HG03066 (cell line): ENCODE measurements at regions not wholly inside any gene's neighbourhood (a gene's known extent, or its start where the extent isn't known, plus 50 kb on each side); places are given as distances from the start of the nearest gene placed in this dataset.
"Not testable (repeated sequence)": the region's sequence is repeated elsewhere in the genome, so short reads cannot be mapped to it uniquely, and the experiment has no call there.

ENCODE experiments used
- ATAC-seq: cut with Tn5 transposase; IDR thresholded peaks from one replicate; pipeline ENCODE4 v1.9.1; 2021; ENCODE audit warnings: low read depth; ENCODE audit not compliant: unreplicated experiment

GRCh38 chr18:39299152-39299551, 1733.6 kb upstream of the CELF4 start:
- no peak for ATAC-seq

GRCh38 chr18:39297225-39297624, 1731.6 kb upstream of the CELF4 start:
- no peak for ATAC-seq

DNA sequence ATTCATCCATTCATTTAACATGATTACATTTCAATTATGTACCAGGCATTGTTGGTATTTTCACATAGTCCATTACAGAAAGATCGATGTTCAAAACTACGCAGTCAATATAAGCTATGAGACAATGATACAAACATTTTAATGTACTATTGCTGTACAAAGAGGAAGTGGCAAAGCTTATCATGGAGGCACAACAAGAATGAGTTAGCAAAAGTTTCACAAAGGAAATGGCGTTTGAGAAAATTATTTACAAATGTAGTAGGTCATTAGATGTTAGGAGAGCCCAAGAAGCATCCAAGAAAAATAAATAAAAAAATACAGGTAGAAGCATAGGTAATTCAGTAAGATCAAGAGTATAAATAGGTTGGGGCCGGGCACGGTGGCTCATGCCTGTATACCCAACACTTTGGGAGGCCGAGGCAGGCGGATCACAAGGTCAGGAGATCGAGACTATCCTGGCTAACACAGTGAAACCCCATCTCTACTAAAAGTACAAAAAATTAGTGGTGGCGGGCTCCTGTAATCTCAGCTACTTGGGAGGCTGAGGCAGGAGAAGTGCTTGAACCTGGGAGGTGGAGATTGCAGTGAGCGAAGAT, 1730.8 kb upstream of the CELF4 start:
- no peak for ATAC-seq

DNA sequence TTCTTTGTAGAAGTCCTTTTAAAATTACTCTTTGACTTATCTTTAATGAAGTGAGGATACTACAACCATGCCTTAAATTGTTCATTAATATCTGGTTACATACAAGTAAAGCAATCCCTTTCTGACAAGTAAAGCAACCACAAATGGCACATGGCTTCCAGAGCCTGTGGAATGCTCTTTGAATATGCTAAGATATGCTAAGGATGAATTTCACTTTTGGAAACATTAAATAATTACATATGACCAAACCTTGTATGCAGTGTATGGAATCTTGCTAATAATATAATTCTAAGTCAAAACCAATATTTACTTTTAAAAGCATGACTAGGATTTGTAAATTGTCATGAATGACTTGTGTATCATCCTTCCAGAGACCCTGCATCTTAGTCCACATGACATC, 1711.2 kb upstream of the CELF4 start:
- no peak for ATAC-seq

DNA sequence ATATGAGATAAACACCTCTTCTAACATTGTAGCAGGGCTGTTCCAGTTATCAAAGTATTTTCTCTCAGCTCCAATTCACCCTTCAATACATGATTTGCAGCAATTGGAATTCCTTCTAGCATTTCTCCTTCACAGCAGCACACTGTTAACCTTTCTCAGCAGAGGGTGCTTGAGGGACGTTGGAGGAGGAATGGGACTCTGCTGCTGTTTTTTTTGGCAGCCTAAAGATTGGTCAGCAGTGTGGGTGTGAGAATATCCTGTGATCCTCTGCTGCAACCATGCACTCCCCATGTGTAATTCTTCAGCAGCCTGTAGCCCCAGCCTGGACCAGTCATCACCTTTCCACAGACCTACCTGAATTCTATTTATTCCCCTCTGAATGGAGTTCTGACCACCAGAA, 1708.9 kb upstream of the CELF4 start:
- ATAC-seq = no peak

DNA sequence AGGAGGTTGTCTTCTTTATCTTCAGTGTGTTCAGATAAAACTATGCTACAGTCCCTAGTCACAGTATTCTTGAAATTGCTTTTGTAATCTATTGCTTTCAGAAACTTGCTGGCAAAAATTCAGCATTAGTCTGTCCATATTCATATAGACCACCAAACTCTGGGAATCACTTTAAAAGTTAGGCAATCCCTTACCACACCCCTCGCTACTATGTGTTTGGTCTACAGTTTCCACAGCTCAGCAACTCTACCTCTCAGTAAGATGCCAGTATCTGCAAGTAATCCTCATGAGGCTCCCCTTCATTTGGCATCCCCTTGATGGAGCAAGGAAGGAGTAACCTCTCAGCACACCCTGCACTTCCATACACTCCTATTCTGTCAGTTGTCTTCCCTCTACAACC, 1706.6 kb upstream of the CELF4 start:
- ATAC-seq = no peak

DNA sequence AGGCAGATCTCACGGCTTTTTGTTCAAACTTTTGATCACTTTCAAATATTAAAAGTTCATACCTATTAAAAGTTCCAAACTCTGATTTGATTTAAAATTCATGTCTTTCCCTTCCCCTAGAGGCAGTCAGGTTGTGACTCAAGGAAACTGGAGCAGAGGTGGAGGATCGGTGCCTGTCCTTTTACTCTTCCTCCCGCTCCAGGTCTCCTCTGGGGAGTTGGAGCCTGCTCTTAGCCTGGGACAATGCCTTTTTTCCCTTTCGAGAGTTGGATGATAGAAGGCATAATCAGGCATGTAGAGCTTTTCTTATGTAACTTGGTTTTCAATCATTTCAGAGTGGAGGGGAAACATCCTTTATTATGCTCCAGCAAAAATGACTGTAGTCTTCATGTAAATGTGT, 1706.1 kb upstream of the CELF4 start:
- no peak for ATAC-seq

- ATAC-seq = no peak
Measured at GRCh38 chr18:39260565-39260964, 1695.0 kb upstream of the CELF4 start.

GRCh38 chr18:39259736-39260135, 1694.1 kb upstream of the CELF4 start:
- no peak for ATAC-seq

DNA sequence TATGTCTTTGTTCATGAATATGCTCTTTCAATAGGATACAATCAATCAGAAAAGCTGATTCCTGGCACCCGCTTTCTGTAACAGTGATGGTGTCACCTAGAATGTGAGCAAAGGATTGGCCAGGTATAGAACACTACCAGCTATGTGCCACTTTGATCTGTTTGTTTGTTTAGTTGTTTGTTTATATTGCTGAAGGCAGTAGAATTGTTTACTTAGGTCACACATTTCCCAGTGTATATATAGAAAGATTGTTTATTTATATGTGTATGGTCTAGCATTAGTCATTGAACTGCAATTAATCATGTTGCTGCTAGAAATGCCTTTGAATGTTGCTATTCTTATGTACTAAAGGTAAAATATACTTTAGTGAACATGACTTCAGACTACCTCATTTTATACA, 1678.6 kb upstream of the CELF4 start:
- ATAC-seq = no peak

DNA sequence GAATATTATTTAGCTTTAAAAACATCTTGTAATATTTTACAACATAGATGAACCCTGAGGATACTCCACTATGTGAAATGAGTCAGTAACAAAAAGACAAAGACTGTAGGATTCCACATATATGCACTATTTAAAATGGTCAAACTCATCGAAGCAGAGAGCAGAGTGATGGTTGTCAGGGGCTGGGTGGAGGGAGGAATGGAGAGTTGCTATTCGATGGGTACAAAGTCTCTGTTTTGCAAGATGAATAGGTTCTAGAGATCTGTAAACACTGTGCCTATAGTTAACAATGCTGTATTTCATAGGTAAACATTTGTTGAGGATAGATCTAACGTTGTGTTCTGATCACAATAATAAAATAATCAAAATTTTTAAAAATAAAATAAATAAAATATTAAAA, 1675.9 kb upstream of the CELF4 start:
- ATAC-seq = no peak

- ATAC-seq = no peak
Measured at GRCh38 chr18:39238981-39239660, 1673.5 kb upstream of the CELF4 start.

GRCh38 chr18:39235118-39235719, 1669.6 kb upstream of the CELF4 start:
- no peak for ATAC-seq

- no peak for ATAC-seq
Measured at GRCh38 chr18:39232937-39233336, 1667.3 kb upstream of the CELF4 start.

DNA sequence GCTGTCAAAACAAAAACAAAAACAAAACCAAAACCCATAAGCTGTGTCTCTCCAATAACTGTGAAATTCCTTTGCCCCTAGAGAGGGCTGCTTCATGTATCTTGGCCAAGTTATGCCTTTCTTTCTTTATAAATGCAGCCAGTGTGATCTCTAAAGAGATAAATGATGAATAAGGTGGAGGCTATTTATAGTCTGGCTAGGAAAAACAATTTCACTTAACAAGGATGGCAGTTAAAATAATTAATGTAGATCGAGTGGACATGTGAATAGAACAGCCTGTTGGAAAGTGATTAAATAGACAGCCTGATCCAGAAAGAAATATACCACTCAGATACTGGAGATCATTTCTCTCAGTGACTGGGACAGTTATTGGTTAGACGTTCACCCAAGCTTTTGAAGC, 1666.9 kb upstream of the CELF4 start:
- no peak for ATAC-seq

- no peak for ATAC-seq
Measured at GRCh38 chr18:39230086-39230803, 1664.6 kb upstream of the CELF4 start.

DNA sequence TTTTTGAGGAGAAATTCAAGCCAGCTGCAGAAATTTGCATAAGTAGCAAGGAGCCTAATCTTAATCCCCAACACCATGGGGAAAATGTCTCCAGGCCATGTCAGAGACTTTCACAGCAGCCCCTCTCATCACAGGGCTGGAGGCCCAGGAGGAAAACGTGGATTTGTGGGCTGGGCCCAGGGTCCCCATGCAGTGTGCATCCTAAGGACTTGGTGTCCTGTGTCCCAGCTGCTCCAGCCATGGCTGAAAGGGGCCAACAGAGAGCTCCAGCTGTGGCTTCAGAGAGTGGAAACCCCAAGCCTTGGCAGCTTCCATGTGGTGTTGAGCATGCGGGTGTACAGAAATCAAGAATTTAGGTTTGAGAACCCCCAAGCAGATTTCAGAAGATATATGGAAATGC, 1662.2 kb upstream of the CELF4 start:
- not testable (repeated sequence) for ATAC-seq

GRCh38 chr18:39225373-39225772, 1659.8 kb upstream of the CELF4 start:
- no peak for ATAC-seq

GRCh38 chr18:39223283-39223682, 1657.7 kb upstream of the CELF4 start:
- no peak for ATAC-seq

- no peak for ATAC-seq
Measured at GRCh38 chr18:39215920-39216319, 1650.3 kb upstream of the CELF4 start.

GRCh38 chr18:39211461-39211860, 1645.9 kb upstream of the CELF4 start:
- ATAC-seq = no peak

DNA sequence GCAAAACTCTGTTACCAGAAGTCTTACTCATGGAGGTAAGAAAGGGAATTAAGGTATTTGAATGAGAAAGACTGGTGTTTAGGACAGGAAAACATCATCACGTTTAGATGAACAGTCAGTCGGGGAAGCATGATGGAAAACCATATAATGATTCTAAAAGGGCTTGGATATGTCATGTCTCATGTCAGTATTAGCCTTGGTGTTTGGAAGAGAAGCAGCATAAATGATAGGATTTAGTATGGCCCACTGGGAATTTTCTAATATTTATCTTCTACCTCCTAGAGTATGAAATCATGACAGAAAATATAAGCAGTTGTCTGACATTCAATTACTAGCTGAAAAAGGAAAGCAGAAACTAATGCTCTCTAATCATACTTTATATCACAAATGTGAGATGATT, 1643.6 kb upstream of the CELF4 start:
- no peak for ATAC-seq
